Activated CD4-positive, CD25-positive, alpha-beta regulatory T cell treated with anti-CD3 and anti-CD28 coated beads, Interleukin-2, amount 50 U/mL, for 72 hours (primary cell): ENCODE measurements at regions not wholly inside any gene's neighbourhood (a gene's known extent, or its start where the extent isn't known, plus 50 kb on each side); places are given as distances from the start of the nearest gene placed in this dataset.

Source experiments
- DNase-seq: peaks from one replicate; pipeline ENCODE4 v3.0.0; 2021

DNA sequence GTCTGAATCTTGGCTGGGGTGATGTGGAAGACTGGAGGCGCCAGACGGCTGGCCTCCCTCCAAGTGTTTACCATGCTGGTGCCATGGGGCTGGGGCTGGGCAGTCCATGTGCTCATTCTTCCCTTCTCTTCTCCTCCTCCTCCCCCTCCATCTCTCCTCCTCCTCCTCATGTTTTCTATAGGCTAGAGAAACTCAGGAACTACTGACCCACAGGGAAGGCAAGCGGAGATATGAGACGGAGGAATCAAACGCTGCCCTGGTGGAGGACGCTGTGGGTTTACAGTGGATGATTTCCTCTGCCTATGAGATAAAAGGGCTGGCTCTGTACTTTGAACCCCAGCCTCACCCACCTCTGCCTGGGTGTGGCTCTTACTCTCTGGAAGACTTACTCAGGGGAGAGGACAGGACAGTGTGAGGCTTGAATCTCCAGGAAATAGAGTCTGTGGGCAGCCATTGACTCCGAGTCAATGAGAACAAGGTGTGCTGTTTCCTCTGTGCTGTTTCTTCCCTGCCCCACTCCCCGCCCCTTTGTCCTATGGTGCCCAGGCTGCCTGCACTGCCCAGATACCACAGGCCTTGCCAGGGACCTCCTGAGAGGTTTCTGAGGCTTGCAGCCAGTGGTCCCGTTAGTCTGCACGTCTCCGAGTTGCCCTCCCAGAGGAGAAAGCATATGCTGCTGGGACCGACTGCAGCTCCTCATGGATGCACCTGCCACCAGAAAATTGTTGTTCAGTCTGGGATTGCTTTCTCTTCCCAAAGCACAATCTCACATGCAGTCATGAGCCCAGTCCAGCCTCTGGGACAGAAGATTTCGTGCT lies 132.6 kb upstream of the ARHGAP5 start:
- no peak for DNase-seq

DNA sequence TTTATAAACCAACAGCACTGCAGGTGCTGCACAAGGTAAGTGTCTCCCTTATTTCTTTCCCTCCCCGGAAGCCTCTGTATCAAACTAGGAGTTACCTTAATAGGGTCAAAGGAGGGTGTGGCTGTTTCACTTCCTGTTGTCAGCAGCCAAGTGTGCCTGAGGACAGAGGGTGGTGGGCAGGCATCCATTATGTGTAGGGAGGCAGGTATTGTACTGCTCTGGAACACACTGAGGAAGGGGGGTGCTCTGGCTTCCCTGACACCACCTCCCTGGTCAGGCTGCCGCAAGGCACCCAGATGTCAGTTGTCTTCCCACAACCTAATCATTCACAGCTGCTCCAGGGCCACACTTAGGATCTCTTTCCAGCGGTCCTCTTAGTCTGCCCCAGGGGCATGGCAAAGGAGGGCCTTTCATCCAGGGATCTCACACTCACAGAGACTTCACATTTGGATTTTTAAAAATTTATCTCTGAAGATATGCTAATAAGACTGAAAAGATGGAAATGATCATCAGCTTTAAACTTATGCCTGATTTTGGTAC lies 132.0 kb upstream of the ARHGAP5 start:
- no peak for DNase-seq

DNA sequence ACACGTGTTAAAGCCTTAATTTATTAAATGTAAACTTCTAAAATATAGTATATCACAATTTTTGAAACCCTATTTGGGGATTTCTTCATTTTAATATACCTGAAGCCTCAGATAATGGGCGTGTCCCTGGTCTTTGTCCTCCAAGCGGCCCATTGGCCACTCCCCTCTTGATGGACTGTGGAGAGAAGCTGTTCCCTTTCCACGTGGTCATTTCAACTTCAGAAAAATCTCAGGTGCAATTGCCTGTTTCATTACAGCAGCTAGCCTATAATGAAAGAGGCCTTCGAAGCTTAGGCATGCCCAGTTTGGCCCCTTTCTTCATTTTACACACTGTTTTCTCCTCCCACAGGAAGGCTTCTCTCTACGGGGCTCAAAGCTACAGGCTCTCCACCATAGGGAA lies 131.4 kb upstream of the ARHGAP5 start:
- DNase-seq = no peak

DNA sequence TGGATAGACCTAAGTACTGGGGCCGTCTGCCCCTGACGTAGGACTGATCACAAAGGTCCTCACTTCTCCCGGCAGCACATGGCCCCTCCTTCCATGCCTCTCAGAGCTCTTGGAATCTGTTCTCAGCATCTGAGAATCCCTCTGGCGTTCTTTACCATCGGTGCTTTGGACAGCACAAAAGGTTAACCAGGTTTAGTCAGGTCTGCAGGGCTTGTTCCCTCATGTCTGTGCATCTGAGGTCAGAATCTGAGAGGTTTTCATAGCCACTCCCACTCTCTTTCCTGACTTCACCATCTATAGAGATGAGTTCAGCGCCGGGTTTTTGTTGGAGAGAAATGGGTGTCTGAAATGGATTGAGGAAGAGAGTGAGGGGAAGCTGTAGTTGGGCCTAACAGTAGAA lies 130.0 kb upstream of the ARHGAP5 start:
- DNase-seq = no peak

DNA sequence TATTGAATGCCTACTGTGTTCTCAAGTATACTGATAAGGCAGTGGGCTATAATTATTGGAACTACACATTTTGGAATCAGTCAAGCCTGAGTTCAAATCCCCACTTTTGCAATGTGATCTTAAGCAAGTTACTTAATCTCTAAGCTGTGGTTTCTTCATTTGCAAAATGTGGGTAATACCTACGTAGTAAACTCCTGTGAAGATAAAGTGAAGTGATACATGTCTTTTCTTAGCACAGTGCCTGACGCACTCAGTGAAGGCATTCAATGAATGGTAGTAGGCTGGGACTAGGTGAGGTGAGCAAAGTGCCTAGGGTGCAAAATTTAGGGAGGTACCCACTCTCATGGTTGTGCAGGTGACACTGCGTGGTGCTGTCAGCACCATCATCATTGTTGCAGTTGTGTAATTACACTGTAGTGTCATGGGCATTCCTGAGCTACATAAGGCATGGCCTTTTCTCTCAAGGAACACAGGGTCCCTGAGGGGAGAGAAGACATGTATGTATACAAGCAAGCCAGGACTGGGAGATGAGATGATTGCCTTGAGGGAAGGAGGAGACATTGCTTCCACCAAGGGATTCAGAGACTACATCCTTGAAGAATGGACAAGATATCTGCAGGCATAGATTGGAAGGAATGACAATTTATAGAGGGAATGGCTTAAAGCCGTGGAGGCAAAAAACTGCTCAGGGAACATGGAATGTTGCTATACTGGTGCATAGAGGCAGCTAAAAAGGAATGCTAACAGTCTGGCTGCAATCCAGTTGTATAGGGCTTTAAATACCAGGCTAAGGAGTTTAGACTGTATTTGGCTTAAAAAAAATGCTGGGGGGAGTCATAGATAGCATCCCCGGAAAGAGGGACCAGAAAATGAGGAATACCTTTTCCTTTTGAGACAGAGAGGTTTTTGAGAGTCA lies 129.2 kb upstream of the ARHGAP5 start:
- DNase-seq = no peak

DNA sequence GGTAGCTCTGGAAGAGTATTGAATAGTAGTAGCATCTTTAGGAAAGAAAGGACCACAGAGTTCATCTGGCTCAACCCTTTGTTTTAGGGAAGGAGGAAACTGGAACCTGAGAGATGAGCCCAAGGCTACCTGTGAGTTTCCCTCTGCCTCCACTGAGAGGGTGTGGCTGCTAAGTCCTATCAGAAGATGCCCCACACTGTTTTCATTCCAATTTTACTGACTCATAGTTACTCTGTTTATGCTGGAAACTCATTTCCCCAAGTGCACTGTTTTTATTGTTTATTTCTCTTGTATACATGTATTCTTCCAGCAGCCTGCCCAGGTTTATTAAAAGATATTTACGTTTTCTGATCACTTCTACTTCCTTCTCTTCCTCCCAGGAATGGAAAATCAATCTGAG lies 127.4 kb upstream of the ARHGAP5 start:
- no peak for DNase-seq

DNA sequence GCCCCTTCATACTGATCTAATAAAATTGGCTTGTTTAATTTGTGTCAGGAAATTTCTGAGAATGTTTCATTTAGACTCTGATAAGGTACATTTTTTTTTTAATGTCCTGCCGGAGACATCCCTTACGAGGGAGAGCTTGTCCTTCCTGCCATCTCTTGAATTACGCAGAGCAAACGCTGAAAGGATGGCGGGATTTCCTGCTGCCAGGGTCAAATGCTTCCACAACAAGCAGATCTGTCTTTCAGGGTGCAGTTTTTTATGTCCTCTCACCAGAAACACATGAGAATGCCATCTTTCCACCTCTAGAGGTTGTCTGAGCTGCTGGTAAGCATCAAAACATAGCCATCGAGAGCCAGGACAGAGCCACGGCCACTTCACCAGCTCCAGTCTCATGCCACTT lies 126.8 kb upstream of the ARHGAP5 start:
- no peak for DNase-seq

DNA sequence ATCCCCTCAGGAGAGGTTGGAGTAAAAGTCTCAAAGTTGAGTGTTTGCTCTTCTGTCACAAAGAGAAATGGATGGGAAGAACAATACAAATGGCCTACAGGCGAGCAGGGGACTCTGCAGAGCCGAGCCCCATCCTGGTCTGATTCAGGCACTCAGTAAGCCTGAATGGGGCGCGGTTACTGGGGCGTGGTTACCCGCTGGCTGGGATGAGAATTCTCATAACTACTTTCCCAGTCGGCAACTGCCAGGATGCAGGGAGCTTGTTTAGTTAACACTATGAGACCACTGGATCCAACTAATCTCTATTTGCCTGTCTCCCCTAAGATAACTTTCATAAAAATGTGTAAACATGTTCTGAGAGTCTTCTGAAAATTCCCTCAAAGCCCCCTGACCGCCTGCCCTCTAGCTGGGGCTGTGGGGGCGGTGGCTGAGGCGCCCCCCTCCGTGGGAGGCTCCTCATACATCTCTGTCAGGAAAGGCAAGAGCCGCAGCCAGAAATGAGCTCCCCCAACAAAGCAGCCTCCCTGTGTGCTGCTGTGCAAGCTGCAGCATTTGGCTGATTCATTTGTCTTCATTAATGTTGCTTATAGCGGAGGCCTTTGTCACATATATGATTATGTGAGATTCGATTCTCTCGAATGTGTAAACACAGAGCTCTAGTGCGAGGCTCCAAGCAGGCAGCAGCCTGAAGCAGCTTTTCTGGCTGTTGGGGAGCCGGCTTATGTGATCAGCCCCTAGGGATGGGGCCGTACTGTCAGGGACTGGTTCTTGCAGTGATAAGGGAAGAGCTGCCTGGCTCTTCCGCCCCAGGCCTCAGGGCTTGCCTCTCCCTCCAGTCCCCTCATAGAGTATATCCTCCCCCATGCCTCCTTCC lies 126.1 kb upstream of the ARHGAP5 start:
- no peak for DNase-seq

DNA sequence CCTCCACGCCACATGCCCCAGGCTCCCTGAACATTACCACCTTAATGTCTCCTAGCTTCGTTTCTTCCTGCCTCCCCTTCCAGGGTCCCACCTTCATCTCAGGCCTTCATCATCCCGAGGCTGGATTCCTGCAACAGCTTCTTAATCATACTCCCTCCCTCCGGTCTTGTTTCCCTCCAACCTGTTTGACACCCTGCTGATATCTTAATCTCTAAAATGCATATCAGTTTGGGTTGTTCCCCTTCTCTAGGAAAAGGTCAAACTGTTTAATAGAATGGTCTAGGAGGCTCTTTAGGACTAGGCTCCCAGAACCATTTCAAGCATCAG lies 125.5 kb upstream of the ARHGAP5 start:
- no peak for DNase-seq

DNA sequence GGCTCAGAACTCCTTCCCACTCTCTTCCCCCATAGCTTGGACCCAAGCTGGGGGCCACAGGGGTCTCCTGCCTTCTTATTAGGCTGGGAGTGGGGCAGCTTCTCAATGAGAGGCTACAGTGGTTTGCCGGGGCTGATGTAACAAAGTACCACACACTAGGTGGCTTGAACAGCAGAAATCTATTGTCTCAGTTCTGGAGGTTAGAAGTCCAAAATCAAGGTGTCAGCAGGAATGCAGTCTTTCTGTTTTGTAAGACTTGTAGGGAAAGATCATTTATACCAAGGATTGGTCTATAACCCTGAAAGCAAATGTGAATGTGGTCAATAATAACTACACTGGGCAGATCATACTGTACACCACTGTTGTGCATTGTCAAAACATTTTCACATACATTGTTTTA lies 124.5 kb upstream of the ARHGAP5 start:
- no peak for DNase-seq

DNA sequence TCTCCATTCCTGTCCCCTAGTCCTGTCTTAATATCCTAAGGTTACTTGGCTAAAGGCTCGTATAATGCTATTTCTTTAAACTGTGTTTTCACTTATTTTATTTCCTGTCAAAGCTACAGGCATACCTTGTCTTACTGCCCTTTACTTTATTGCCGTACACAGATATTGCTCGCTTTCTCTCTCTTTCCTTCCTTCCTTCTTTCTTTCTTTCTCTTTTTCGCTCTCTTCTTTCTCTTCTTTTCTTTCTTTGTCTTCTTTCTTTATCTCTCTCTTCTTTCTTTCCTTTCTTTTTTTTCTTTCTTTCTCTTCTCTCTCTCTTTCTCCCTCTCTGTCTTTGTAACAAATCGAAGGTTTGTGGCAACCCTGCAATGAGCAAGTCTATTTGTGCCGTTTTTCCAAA lies 123.9 kb upstream of the ARHGAP5 start:
- DNase-seq = no peak

DNA sequence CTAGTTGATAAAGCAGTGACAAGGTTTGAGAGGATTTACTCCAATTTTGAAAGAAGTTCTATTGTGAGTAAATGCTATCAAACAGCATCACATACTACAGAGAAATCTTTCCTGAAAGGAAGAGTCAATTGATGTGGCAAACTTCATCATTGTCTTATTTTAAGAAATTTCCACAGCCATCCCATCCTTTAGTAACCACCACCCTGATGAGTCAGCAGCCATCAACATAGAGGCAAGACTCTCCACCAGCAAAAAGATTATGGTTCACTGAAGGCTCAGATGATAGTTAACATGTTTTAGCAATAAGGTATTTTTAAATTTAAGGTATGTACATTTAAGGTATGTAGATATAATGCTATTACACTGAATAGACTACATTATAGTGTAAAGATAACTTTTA lies 122.1 kb upstream of the ARHGAP5 start:
- no peak for DNase-seq

DNA sequence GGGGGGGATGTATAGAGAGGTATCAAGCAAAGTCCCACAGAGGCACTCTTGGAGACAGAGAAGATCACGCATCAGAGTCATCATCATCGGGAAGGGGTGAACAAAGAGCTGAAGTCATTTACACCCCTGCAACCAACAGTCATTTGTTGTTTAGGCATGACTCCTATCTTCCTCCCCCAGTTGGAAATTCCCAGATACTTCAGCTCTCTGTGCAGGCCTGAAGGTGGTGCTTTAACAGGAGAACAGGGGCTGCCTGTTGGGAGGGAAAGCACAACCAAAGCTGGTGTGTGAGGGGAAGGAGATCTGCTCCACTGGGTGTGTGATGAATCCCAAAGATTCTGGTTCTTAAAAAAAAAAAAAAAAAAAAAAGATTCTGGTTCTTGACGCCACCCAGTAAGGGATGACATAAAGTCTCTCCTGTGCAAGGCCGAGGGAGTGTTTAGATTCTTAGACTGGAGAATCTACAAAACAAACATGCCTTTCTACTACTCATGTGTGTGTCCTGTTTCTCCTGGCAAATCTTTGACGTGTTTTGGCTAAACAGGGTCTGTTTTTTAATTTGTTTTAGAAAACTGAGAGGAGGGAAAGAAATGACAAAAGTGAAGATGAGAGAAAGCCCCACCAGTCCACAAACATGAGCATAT lies 121.0 kb upstream of the ARHGAP5 start:
- DNase-seq = no peak

DNA sequence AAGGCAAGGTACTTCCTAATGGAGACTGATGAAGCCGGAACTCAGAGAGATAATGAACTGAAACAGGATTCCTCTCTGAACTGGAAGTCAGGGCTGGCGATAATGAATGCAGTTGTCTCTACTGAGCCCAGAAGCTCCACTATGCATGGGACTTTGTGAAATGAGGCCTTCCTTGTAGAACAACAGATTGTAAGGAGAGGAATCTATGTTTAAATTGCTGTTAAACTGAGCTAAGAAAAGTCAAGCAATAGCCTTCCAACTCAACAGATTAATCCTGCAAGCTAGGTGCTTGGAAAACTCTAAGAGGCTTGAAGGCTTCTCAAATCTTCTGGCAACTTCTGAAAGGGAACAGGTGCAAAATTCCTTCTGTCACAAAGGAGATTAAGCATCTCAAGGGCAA lies 119.5 kb upstream of the ARHGAP5 start:
- no peak for DNase-seq

DNA sequence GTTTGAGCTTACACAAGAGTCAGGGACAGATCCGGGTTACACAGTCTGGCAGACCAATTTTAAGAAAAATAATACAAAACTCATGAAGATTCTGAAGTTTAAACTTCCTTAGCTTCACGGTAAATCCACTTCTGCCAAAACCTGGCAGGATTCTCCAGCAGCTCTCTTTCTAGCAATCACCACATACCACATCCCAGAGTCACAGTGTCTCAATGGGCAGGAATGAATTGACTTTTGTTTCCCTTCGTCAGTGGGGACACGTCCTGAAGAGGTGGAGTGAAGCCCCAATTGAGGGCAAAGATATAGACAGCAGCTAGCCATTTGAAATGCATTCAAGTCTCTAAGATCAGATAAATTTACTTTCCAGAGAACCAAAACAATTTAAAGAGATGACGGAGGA lies 117.1 kb upstream of the ARHGAP5 start:
- no peak for DNase-seq

DNA sequence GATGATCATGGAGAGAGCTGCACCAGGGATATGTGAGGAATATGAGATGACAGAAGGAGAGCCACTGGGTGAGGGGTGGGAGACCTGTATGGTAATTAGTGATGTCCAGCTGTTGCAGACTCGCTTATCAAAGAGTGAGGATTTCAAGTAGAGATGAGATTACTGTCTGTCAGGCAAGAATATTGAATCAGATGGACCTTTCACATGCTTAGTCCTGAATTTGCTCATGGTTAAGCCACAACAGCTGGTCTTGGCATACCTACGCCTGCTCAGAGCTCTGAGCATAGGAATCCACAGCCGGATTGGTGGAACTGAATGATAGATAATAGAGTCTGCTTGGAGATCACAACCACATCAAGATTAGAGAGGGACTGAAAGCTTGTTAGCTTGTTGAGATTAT lies 115.2 kb upstream of the ARHGAP5 start:
- no peak for DNase-seq

DNA sequence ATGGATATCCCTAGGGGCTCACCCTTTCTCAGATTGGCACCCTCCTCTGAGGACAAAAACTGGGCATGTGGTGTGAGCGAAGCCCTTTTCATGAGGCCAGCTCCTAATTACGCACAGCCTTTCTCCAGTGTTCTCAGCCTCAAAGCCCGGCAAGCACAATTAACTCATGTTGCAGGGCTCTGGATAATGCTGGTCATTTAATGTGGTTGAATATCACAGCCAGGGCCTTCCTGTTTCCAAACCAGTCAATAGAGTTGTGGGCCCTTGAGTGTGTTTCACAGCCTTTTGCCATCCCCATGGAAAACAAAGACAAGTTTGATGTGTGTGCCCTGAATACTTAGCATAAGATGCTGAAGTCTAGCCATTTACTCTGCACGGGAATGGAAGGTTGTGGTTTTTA lies 114.2 kb upstream of the ARHGAP5 start:
- no peak for DNase-seq

DNA sequence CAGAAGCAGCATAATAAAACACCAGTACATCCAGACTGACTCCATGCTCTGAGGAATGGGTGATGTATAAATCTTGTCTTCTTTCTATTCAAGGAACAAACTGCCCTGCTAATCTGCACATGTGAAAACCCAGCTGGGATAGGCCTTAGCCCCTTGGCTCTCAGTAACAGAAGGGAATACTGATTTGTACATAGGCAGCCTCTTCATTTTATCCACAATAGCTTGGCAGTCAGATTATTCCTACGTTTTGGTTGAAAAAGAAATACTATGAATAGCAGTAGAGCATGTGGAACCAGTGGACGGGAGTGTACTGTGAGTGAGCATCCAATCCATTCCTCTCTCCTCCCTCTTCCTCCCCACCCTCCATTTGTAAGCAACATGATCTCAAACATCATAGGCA lies 113.5 kb upstream of the ARHGAP5 start:
- no peak for DNase-seq

DNA sequence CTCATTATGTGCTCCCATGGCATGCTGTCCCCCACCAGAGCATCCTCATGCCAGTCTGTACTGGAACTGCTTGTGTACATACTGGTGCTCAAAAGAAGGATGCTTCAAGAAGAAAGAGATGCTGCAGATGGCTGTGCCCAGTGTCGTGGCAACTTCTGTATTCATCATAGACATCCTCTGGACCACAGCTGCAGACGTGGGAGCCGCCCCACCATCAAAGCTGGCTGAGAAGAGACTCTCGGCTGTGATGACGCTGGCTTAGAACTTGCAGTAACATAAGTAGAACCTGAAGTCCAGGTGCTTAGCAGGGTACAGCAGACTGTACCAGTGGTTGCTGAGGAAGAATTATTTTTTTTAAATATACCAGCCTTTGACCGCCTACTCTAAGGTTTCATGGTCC lies 112.6 kb upstream of the ARHGAP5 start:
- DNase-seq = no peak

DNA sequence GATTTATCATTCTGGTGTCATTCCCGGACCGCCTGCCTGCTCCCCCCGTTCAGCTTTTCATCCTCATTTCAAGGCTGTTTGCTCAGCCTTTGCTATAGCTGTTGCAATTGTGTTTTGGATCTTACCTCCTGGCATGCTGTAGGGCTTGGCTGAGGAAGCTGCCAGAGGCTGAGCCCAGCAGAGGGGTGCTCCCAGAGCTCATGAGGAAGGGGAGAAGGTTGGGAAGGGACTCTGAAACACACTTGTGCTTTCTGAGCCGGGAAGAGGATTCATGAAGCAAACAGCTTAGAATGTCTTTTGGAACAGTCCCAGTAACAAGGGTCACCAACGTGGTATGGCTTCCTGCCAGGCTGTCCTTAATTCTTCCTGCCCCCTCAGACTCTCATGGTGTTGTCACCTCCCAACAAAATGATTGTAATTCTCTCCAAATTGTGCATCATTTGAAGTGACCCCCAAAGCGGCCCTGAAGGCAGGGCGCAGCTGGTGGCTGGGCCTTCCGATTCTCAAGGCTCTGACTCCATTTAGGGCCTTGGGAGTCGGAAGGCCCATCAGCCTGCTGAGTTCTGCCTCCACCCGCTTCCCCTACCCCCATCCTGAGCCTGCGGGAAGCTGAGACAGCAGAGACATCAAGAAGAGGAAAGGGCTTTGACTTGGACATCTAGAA lies 111.9 kb upstream of the ARHGAP5 start:
- DNase-seq = no peak

DNA sequence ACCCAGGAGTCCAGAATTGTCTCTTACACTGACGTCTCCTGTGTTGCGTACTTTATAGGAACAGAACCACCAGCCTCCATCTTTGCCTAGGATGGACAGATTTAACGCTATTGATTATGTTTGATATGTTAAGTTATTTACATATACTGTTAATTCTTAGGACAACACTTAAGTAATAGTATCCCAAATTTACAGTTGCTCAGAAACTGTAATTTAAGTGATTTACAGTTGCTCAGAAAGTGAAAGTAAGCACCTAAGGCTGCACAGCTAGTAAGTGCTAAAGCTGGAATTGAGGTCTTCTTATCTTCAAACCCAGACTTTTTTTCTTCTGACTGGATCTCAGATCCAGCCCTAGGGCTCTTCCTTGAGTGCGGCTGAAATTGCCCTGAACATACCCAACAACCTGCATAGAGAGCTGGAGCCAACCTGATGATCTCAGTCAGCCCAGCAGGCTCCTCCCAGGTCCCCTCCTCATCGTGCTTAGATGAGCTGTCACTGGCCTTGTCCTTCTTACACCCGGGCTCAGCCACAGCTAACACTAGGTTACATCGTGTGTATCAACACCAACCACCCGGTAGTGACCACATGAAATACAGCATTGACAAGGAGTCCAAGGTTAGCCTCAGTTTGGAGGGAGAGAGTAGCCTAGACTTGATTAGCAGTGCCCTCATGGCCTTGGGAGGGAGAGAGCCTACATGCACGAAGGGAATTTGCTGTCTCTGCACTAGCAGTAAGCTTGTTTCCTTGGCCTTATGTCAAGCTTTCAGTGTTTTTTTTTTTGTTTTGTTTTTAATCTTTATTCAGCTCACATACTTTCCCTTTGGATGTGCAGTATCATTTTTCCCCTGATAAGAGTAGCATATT lies 111.1 kb upstream of the ARHGAP5 start:
- DNase-seq = no peak
